A673 (cell line): ENCODE measurements at regions not wholly inside any gene's neighbourhood (a gene's known extent, or its start where the extent isn't known, plus 50 kb on each side); places are given as distances from the start of the nearest gene placed in this dataset.

Experiments used
- CTCF ChIP-seq: fragments of 300-800, 200-600 bp; sonication (generic); conservative IDR thresholded peaks from 2 replicates; pipeline ENCODE4 v1.5.1; 2017; ENCODE audit warnings: low read depth, mild to moderate bottlenecking, antibody characterized with exemption, low read length, moderate library complexity, mixed read lengths
- EZH2 ChIP-seq: fragments of 200-600 bp; sonication (generic); IDR thresholded peaks from 2 replicates; pipeline ENCODE4 v1.6.1; 2017; ENCODE audit warnings: borderline replicate concordance, low read depth, mild to moderate bottlenecking, mixed read lengths, antibody characterized with exemption, low read length; ENCODE audit not compliant: poor library complexity, severe bottlenecking

- TF ChIP-seq CTCF: no peak
- TF ChIP-seq EZH2: no peak
Measured at GRCh38 chr22:49488943-49489342, 338.7 kb downstream of the BRD1 start.
